DND-41 (cell line): ENCODE measurements at regions not wholly inside any gene's neighbourhood (a gene's known extent, or its start where the extent isn't known, plus 50 kb on each side); places are given as distances from the start of the nearest gene placed in this dataset.

Experiments
- CTCF ChIP-seq: IDR thresholded peaks from 2 replicates; pipeline ENCODE4 v1.5.1; 2012; ENCODE audit warnings: borderline replicate concordance, low read length, moderate library complexity, mild to moderate bottlenecking; ENCODE audit not compliant: poor library complexity, severe bottlenecking; ENCODE audit errors: extremely low read depth
- EZH2 ChIP-seq: IDR thresholded peaks from 3 replicates; pipeline ENCODE4 v1.6.1; 2012; ENCODE audit warnings: borderline replicate concordance, low read depth, mild to moderate bottlenecking, moderate library complexity, low read length, inconsistent platforms; ENCODE audit not compliant: severe bottlenecking

GRCh38 chr2:228774548-228774947 lies 496.5 kb downstream of the PID1 start:
- TF ChIP-seq CTCF (no peak), EZH2 (no peak)
